Neural progenitor cell (in vitro differentiated cells): ENCODE measurements at regions not wholly inside any gene's neighbourhood (a gene's known extent, or its start where the extent isn't known, plus 50 kb on each side); places are given as distances from the start of the nearest gene placed in this dataset. TPM values are rescaled to one million over a fixed set of nuclear protein-coding genes. Genes with fewer than 3 reads are reported as not detected.

ENCODE experiments used
- DNase-seq: peaks from one replicate; pipeline ENCODE4 v3.0.0-alpha.2; 2016; ENCODE audit warnings: low spot score
- H2AFZ ChIP-seq: fragments of 200-600 bp; sonication (generic); replicated peaks from 2 replicates; pipeline ENCODE4 v1.6.1; 2016; ENCODE audit warnings: antibody characterized with exemption
- H3F3A ChIP-seq: fragments of 200-600 bp; sonication (generic); 2 replicates; pipeline ENCODE4 v1.6.1; 2016; ENCODE audit warnings: antibody characterized with exemption, low read depth
- H3K27ac ChIP-seq: fragments of 200-600 bp; sonication (generic); 2 replicates; pipeline ENCODE4 v1.5.1; 2016; ENCODE audit warnings: mild to moderate bottlenecking
- H3K27me3 ChIP-seq: fragments of 200-600 bp; sonication (generic); 2 replicates; pipeline ENCODE4 v1.6.1; 2016; ENCODE audit warnings: mild to moderate bottlenecking, moderate library complexity
- H3K36me3 ChIP-seq: fragments of 200-600 bp; sonication (generic); 2 replicates; pipeline ENCODE4 v1.5.1; 2016
- H3K4me1 ChIP-seq: fragments of 200-600 bp; sonication (generic); 2 replicates; pipeline ENCODE4 v1.6.1; 2016; ENCODE audit warnings: mixed run types
- H3K4me2 ChIP-seq: fragments of 200-600 bp; sonication (generic); 2 replicates; pipeline ENCODE4 v1.6.1; 2016
- H3K4me3 ChIP-seq: fragments of 200-600 bp; sonication (generic); 2 replicates; pipeline ENCODE4 v1.5.1; 2016
- H3K79me2 ChIP-seq: fragments of 200-600 bp; sonication (generic); 2 replicates; pipeline ENCODE4 v1.6.1; 2016; ENCODE audit warnings: low read depth
- H3K9ac ChIP-seq: fragments of 200-600 bp; sonication (generic); 2 replicates; pipeline ENCODE4 v1.6.1; 2016
- H3K9me3 ChIP-seq: fragments of 200-600 bp; sonication (generic); 2 replicates; pipeline ENCODE4 v1.5.1; 2016; ENCODE audit warnings: low read depth
- H4K20me1 ChIP-seq: fragments of 200-600 bp; sonication (generic); 2 replicates; pipeline ENCODE4 v1.6.1; 2016; ENCODE audit warnings: low read depth
- H3K27ac Mint-ChIP-seq: 3 replicates; pipeline ENCODE4 v1.8.0; 2021; ENCODE audit warnings: mixed read lengths
- H3K27me3 Mint-ChIP-seq: 2 replicates; pipeline ENCODE4 v1.8.0; 2022; ENCODE audit warnings: low read depth, mild to moderate bottlenecking, inconsistent platforms, moderate library complexity, mixed read lengths; ENCODE audit not compliant: insufficient read depth
- H3K36me3 Mint-ChIP-seq: 3 replicates; pipeline ENCODE4 v1.8.0; 2021; ENCODE audit warnings: mixed read lengths
- H3K4me1 Mint-ChIP-seq: 3 replicates; pipeline ENCODE4 v1.8.0; 2021; ENCODE audit warnings: mixed read lengths
- H3K4me3 Mint-ChIP-seq: 3 replicates; pipeline ENCODE4 v1.8.0; 2021; ENCODE audit warnings: mild to moderate bottlenecking, moderate library complexity, mixed read lengths
- H3K9me3 Mint-ChIP-seq: 3 replicates; pipeline ENCODE4 v1.8.0; 2020; ENCODE audit warnings: mixed read lengths
- CTCF ChIP-seq: fragments of 200-600 bp; sonication (generic); IDR thresholded peaks from 2 replicates; pipeline ENCODE4 v1.5.1; 2017; ENCODE audit warnings: antibody characterized with exemption, mild to moderate bottlenecking
- EZH2 ChIP-seq: fragments of 200-600 bp; sonication (generic); IDR thresholded peaks from 2 replicates; pipeline ENCODE4 v1.6.1; 2017; ENCODE audit warnings: antibody characterized with exemption, mild to moderate bottlenecking, moderate library complexity
- EZH2phosphoT487 ChIP-seq: fragments of 200-600 bp; sonication (generic); IDR thresholded peaks from 2 replicates; pipeline ENCODE4 v1.6.1; 2017; ENCODE audit warnings: antibody characterized with exemption
- small RNA-seq: library from RNA; depleted of rRNA; stranded (forward); fragments of <200 nt; gene quantifications from one replicate; pipeline ENCODE3, GENCODE V24; 2015

- Histone ChIP-seq H3K9me3 (no peaks in the 10 kb centered on the region), H3K27ac (no peak overlapping the region), H3K9ac (no peak overlapping the region), H4K20me1 (no peaks in the 10 kb centered on the region), H3K4me2 (no peak overlapping the region), H3K4me1 (no peaks in the 10 kb centered on the region), H2AFZ (no peak overlapping the region), H3F3A (no peaks in the 10 kb centered on the region), H3K27me3 (no peaks in the 10 kb centered on the region), H3K79me2 (no peaks in the 10 kb centered on the region), H3K36me3 (no peaks in the 10 kb centered on the region), H3K4me3 (no peak overlapping the region)
- Mint-ChIP-seq H3K27me3 (no peaks in the 10 kb centered on the region), H3K4me1 (no peaks in the 10 kb centered on the region), H3K36me3 (no peaks in the 10 kb centered on the region), H3K4me3 (no peak overlapping the region), H3K9me3 (no peaks in the 10 kb centered on the region), H3K27ac (no peak overlapping the region)
- no peak for DNase-seq
- TF ChIP-seq CTCF (no peak), EZH2phosphoT487 (no peak), EZH2 (no peak)
These were observed 53.9 kb upstream of the TTC14 start for GRCh38 chr3:180548050-180548449.

Small RNA genes in the stretch of these regions (small RNA-seq; reads per million reads assigned to genes)
- gene AC134503.1 (not detected), gene RF00096 (not detected), gene RNA5SP149 (not detected)
